Panc1 (cell line): ENCODE measurements at regions not wholly inside any gene's neighbourhood (a gene's known extent, or its start where the extent isn't known, plus 50 kb on each side); places are given as distances from the start of the nearest gene placed in this dataset.

ENCODE experiments used
- ATAC-seq: fragments of 200-7000 bp; cut with Tn5 transposase; 2 replicates; pipeline ENCODE4 v1.9.1; 2020; ENCODE audit warnings: mild to moderate bottlenecking, moderate library complexity
- BruUV-seq: library from RNA; stranded (reverse); fragments of 400-500 nt; replicated peaks from 2 replicates; lab custom pipeline; 2021; lab: Mats Ljungman, UMichigan
- CTCF ChIA-PET: fragments of 300-600 bp; sonication (Branson Sonifier 250); formaldehyde crosslinking; loops from one replicate; lab custom pipeline; 2022; ENCODE audit warnings: antibody characterized with exemption; lab: Charles Lee
- POLR2A ChIA-PET: fragments of 300-600 bp; sonication (Branson Sonifier 250); formaldehyde crosslinking; loops from one replicate; lab custom pipeline; 2022; ENCODE audit warnings: antibody characterized with exemption; lab: Charles Lee
- DNase-seq: peaks from one replicate; pipeline ENCODE4 v3.0.0-alpha.2; 2010; ENCODE audit warnings: low read depth, low spot score
- H3K27ac ChIP-seq: 2 replicates; pipeline ENCODE4 v1.5.1; 2011; ENCODE audit warnings: mild to moderate bottlenecking, low read length, inconsistent platforms
- H3K27me3 ChIP-seq: fragments of 200-500 bp; sonication (Bioruptor generic); 2 replicates; pipeline ENCODE4 v1.6.0; 2014; ENCODE audit warnings: low read length, inconsistent platforms; ENCODE audit not compliant: control insufficient read depth, insufficient read depth
- H3K36me3 ChIP-seq: fragments of 200-500 bp; sonication (Bioruptor generic); 2 replicates; pipeline ENCODE4 v1.5.1; 2014; ENCODE audit warnings: inconsistent platforms, mild to moderate bottlenecking, low read length, moderate library complexity; ENCODE audit not compliant: control insufficient read depth, insufficient read depth
- H3K4me1 ChIP-seq: 2 replicates; pipeline ENCODE4 v1.5.1; 2011; ENCODE audit warnings: inconsistent platforms, mild to moderate bottlenecking, low read length, moderate library complexity; ENCODE audit not compliant: control insufficient read depth, insufficient read depth
- H3K4me3 ChIP-seq, 2 experiments: 2 replicates each; pipeline ENCODE4 v1.5.1; 2011 to 2012; ENCODE audit warnings: low read depth in 2 of 2, low read length in 2 of 2, mild to moderate bottlenecking in 2 of 2, inconsistent platforms in 1 of 2, moderate library complexity in 1 of 2
- H3K9me3 ChIP-seq: fragments of 200-500 bp; sonication (Bioruptor generic); 2 replicates; pipeline ENCODE4 v1.5.1; 2014; ENCODE audit warnings: low read depth, mild to moderate bottlenecking, inconsistent platforms, low read length, moderate library complexity; ENCODE audit not compliant: control insufficient read depth, insufficient read depth
- CTCF ChIP-seq: fragments of 450-650 bp; IDR thresholded peaks from 2 replicates; pipeline ENCODE4 v1.5.1; 2017; ENCODE audit warnings: mild to moderate bottlenecking
- POLR2AphosphoS5 ChIP-seq: IDR thresholded peaks from 2 replicates; pipeline ENCODE4 v1.6.1; 2012; ENCODE audit warnings: mild to moderate bottlenecking, low read depth, low read length, moderate library complexity
- REST ChIP-seq, 2 experiments: IDR thresholded peaks; 2 replicates each; pipeline ENCODE4 v1.6.1; 2011 to 2012; ENCODE audit warnings: low read depth in 2 of 2, control low read depth in 1 of 2, low read length in 1 of 2, mild to moderate bottlenecking in 1 of 2, moderate library complexity in 1 of 2; ENCODE audit not compliant: insufficient read depth in 1 of 2
- SIN3A ChIP-seq: IDR thresholded peaks from 2 replicates; pipeline ENCODE4 v1.6.1; 2012; ENCODE audit warnings: low read depth, mild to moderate bottlenecking, low read length, moderate library complexity, borderline replicate concordance; ENCODE audit not compliant: insufficient read depth
- TCF7L2 ChIP-seq: IDR thresholded peaks from 2 replicates; pipeline ENCODE4 v1.6.1; 2011; ENCODE audit warnings: mild to moderate bottlenecking, low read depth, low read length, inconsistent platforms
- in situ Hi-C: cut with HindIII; loops from 2 replicates; pipeline ENCODE4 v1.10.0; 2016; ENCODE audit warnings: low sequenced_read_pairs, low pct_unique_long_range_greater_than_20kb
- intact Hi-C: fragments of 100-400 bp; cut with micrococcal nuclease; formaldehyde crosslinking; loops from one replicate; pipeline ENCODE4 v1.10.0; 2022; ENCODE audit not compliant: unreplicated experiment

DNA sequence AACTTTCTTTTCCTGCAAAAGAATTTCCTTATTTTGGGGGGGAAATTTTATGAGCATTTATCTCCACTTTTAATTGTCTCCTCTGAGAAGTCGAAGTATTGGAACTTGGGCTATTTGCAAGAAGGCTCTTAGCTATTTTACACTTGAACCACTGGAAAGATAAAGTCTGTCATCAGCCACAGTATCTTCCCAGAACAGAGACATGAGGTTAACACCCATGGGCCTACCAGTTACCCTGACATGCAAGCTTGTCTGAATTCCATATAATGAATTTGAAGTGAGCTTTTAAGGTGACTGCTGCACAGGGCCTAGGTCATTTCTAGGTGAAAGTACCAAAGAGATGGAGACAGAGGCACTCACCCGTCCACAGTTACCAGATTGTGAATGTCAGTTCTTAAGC is 193.1 kb downstream of the SIM1 start:
- H3K36me3 ChIP-seq: no peaks in the 10 kb centered on the region
- H3K27ac ChIP-seq: no peak overlapping the region
- H3K27me3 ChIP-seq: no peaks in the 10 kb centered on the region
- ChIA-PET POLR2A (no interaction called here), CTCF (interaction anchor here (0.7 kb wide), 1 partner anchor 17 kb away, joined by 4 read pairs; no protein-coding TSS in a partner anchor)
- no TSS peak for BruUV-seq
- in situ Hi-C loops: no loop called here
- DNase-seq: no peak
- H3K4me3 ChIP-seq: no peak overlapping the region
- intact Hi-C loops: no loop called here
- H3K9me3 ChIP-seq: no peaks in the 10 kb centered on the region
- H3K4me1 ChIP-seq: no peaks in the 10 kb centered on the region
- TF ChIP-seq REST (IDR thresholded peaks at IDR 0.05; ENCODE audit: insufficient read depth in 1 of 2, low read depth in 2 of 2, low read length in 1 of 2) (no peak), CTCF (no peak), POLR2AphosphoS5 (no peak), TCF7L2 (no peak), SIN3A (no peak)
- ATAC-seq: no peak

GRCh38 chr6:100271202-100271601 is 193.5 kb downstream of the SIM1 start:
- in situ Hi-C loops: no loop called here
- H3K4me3 ChIP-seq: no peak overlapping the region
- intact Hi-C loops: no loop called here
- no peak overlapping the region for H3K27ac ChIP-seq
- DNase-seq (no peak), ATAC-seq (no peak)
- H3K4me1 ChIP-seq: no peaks in the 10 kb centered on the region
- CTCF ChIA-PET: interaction anchor here (0.7 kb wide), 1 partner anchor 17 kb away, joined by 4 read pairs; no protein-coding TSS in a partner anchor
- TF ChIP-seq SIN3A: no peak
- TF ChIP-seq REST (IDR thresholded peaks at IDR 0.05; ENCODE audit: insufficient read depth in 1 of 2, low read depth in 2 of 2, low read length in 1 of 2): no peak
- no peak for TF ChIP-seq TCF7L2
- no peak for TF ChIP-seq CTCF
- no peak for TF ChIP-seq POLR2AphosphoS5
- no peaks in the 10 kb centered on the region for H3K9me3 ChIP-seq
- POLR2A ChIA-PET: no interaction called here
- no TSS peak for BruUV-seq
- H3K36me3 ChIP-seq: no peaks in the 10 kb centered on the region
- no peaks in the 10 kb centered on the region for H3K27me3 ChIP-seq
